GM23248 (cell line): ENCODE measurements at regions not wholly inside any gene's neighbourhood (a gene's known extent, or its start where the extent isn't known, plus 50 kb on each side); places are given as distances from the start of the nearest gene placed in this dataset.

Source experiments
- EZH2 ChIP-seq: fragments of 200-600 bp; sonication (generic); IDR thresholded peaks from 2 replicates; pipeline ENCODE4 v1.6.1; 2018; ENCODE audit warnings: antibody characterized with exemption, mild to moderate bottlenecking; ENCODE audit not compliant: insufficient read depth, poor library complexity, severe bottlenecking
- EZH2phosphoT487 ChIP-seq: fragments of 200-600 bp; sonication (generic); IDR thresholded peaks from 2 replicates; pipeline ENCODE4 v1.6.1; 2018; ENCODE audit warnings: antibody characterized with exemption, moderate library complexity, mild to moderate bottlenecking, low read depth; ENCODE audit not compliant: insufficient read depth

DNA sequence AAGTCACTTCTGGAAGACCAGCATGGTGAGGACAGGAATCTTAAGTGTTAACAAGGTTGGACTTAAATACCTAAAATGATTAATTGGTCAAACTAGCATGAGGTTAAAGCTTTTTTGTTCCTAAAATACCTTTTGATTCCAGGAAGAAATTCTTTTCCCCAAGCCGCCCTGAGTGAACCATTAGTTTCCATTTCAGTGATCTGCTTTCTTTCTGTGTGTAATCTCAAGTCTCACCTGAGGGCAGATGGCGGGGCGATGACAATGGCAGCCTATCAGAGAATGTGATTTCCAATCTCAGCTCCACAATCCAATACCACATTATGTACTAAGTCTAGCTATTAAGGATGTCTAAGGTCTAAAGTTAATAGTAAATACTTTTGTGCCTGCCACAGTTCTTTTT, 390.9 kb upstream of the SGCG start:
- TF ChIP-seq EZH2phosphoT487 (no peak), EZH2 (no peak)
